ENCODE measurements at regions not wholly inside any gene's neighbourhood (a gene's known extent, or its start where the extent isn't known, plus 50 kb on each side); places are given as distances from the start of the nearest gene placed in this dataset.

DNA sequence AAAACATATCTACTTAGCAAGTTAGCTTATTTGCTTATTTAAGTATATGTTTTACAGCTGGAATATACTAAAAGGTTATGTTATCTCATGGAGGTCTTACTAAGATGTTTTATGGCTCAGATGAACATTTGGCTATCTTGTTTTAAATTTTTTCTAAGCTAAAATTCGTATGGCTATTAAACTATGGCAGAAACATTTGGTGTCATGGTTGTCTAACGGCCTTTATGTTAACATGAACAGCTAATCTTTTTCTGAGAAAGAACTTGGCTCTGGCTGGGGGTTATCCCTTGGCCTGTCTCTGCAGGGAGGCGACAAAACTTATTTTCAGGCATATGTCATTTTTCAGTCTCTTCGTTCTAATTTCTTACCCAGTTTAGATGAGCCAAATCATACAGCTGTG, 101.5 kb upstream of the MTPN start:
- Histone ChIP-seq H3K9ac (no peak overlapping the region), H3K27ac (no peak overlapping the region)

GRCh38 chr7:136076954-136077353, 99.8 kb upstream of the MTPN start:
- H3K4me3 ChIP-seq, result no peak overlapping the region
- no peak for TF ChIP-seq Cebpa-rat (IDR thresholded peaks at IDR 0.05)
- no peaks in the 10 kb centered on the region for H3K27me3 ChIP-seq
- H3K36me3 ChIP-seq, result no peaks in the 10 kb centered on the region
- H3K27ac ChIP-seq, result no peak overlapping the region
- no peak overlapping the region for H3K9ac ChIP-seq
- H4K20me1 ChIP-seq, result no peaks in the 10 kb centered on the region
- H3K9me3 ChIP-seq (replicated peaks in 1 of 11), result no peaks in the 10 kb centered on the region
- H3K4me1 ChIP-seq, result no peaks in the 10 kb centered on the region
- H3K4me2 ChIP-seq, result no peak overlapping the region

More for the DNA sequence above, 101.5 kb upstream of the MTPN start:
- Histone ChIP-seq H3K4me2 (no peak overlapping the region), H3K4me1 (no peaks in the 10 kb centered on the region), H3K9me3 (replicated peaks in 1 of 11) (no peaks in the 10 kb centered on the region), H3K4me3 (no peak overlapping the region), H3K27me3 (no peaks in the 10 kb centered on the region), H4K20me1 (no peaks in the 10 kb centered on the region), H3K36me3 (no peaks in the 10 kb centered on the region)
- TF ChIP-seq Cebpa-rat (IDR thresholded peaks at IDR 0.05), result no peak

- Histone ChIP-seq H3K4me3 (no peak overlapping the region), H3K36me3 (no peaks in the 10 kb centered on the region), H3K9me3 (replicated peaks in 1 of 11) (no peaks in the 10 kb centered on the region), H3K4me2 (no peak overlapping the region), H3K27me3 (no peaks in the 10 kb centered on the region), H3K27ac (no peak overlapping the region), H3K4me1 (no peaks in the 10 kb centered on the region), H4K20me1 (no peaks in the 10 kb centered on the region), H3K9ac (no peak overlapping the region)
- TF ChIP-seq Cebpa-rat (IDR thresholded peaks at IDR 0.05), result no peak
These were observed 97.7 kb upstream of the MTPN start for GRCh38 chr7:136074843-136075242.

GRCh38 chr7:136072447-136072846, 95.3 kb upstream of the MTPN start:
- H3K9me3 ChIP-seq (replicated peaks in 1 of 11), result no peaks in the 10 kb centered on the region
- H3K4me1 ChIP-seq, result no peaks in the 10 kb centered on the region
- H3K27me3 ChIP-seq, result no peaks in the 10 kb centered on the region
- no peak for TF ChIP-seq Cebpa-rat (IDR thresholded peaks at IDR 0.05)
- no peak overlapping the region for H3K4me3 ChIP-seq
- no peak overlapping the region for H3K9ac ChIP-seq
- H3K27ac ChIP-seq, result no peak overlapping the region
- no peaks in the 10 kb centered on the region for H4K20me1 ChIP-seq
- no peak overlapping the region for H3K4me2 ChIP-seq
- no peaks in the 10 kb centered on the region for H3K36me3 ChIP-seq

GRCh38 chr7:136070736-136071505, 93.8 kb upstream of the MTPN start:
- no peaks in the 10 kb centered on the region for H3K36me3 ChIP-seq
- no peak overlapping the region for H3K9ac ChIP-seq
- H3K4me3 ChIP-seq, result no peak overlapping the region
- no peaks in the 10 kb centered on the region for H4K20me1 ChIP-seq
- no peaks in the 10 kb centered on the region for H3K9me3 ChIP-seq (replicated peaks in 1 of 11)
- H3K4me2 ChIP-seq, result no peak overlapping the region
- TF ChIP-seq Cebpa-rat (IDR thresholded peaks at IDR 0.05), result no peak
- no peaks in the 10 kb centered on the region for H3K27me3 ChIP-seq
- H3K4me1 ChIP-seq, result no peaks in the 10 kb centered on the region
- H3K27ac ChIP-seq, result no peak overlapping the region

GRCh38 chr7:136069840-136070529, 92.8 kb upstream of the MTPN start:
- H3K4me1 ChIP-seq, result no peaks in the 10 kb centered on the region
- TF ChIP-seq Cebpa-rat (IDR thresholded peaks at IDR 0.05), result no peak
- no peak overlapping the region for H3K27ac ChIP-seq
- no peaks in the 10 kb centered on the region for H3K27me3 ChIP-seq
- H3K4me3 ChIP-seq, result no peak overlapping the region
- no peak overlapping the region for H3K9ac ChIP-seq
- H3K9me3 ChIP-seq (replicated peaks in 1 of 11), result no peaks in the 10 kb centered on the region
- no peaks in the 10 kb centered on the region for H4K20me1 ChIP-seq
- no peaks in the 10 kb centered on the region for H3K36me3 ChIP-seq
- no peak overlapping the region for H3K4me2 ChIP-seq

DNA sequence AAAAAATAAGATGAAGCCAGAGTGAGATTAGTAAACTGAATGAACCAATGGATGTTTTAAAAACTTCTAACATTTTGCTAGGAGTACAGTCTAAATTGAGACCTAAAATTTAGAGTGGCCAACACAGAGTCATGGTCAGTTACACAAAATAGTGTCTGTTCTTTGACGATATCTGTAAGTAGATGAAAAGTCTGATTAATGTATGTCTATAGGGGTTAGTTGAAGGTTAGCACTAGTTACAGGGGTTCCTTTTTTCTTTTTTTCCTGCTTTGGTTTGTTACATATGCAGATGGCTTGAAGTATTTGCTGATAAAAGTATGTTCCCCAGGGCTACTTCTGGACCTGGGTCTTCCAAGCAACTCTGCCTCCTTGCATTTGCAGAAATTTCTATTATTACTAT, 90.1 kb upstream of the MTPN start:
- Histone ChIP-seq H3K27ac (no peak overlapping the region), H3K4me2 (no peak overlapping the region), H3K27me3 (no peaks in the 10 kb centered on the region), H3K4me3 (no peak overlapping the region), H4K20me1 (no peaks in the 10 kb centered on the region), H3K9ac (no peak overlapping the region), H3K9me3 (replicated peaks in 1 of 11) (no peaks in the 10 kb centered on the region), H3K36me3 (no peaks in the 10 kb centered on the region), H3K4me1 (no peaks in the 10 kb centered on the region)
- no peak for TF ChIP-seq Cebpa-rat (IDR thresholded peaks at IDR 0.05)

GRCh38 chr7:136066304-136067143, 89.4 kb upstream of the MTPN start:
- H3K27me3 ChIP-seq, result no peaks in the 10 kb centered on the region

DNA sequence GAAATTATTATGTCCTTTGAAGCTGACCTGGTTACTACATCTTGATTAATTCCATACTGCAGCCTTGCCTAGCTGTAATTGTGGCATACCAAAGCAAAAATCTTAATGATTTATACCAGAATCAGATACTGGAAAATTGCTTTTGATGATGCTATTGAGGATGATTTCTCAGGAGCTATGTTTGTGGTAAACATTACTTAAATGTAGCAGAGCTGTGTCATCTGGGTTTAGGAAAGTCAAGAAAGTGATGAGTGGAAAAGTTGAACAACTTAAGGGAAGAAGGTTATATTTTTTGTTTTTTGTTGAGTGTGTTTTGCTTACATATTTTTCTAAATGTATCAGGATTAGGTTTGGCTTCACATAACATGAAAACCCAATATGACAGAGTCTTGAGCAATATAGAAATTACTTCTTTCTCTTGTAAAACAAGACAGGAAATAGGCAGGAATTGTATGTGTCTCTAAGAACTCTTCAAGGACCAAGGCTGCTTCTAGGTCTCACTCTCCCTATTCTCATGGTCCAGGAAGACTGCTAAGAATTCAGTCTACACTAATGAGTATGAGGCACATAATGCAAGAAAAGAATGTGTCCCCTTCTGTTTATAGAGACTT, 87.6 kb upstream of the MTPN start:
- no peak for TF ChIP-seq Cebpa-rat (IDR thresholded peaks at IDR 0.05)
- Histone ChIP-seq H3K4me1 (no peaks in the 10 kb centered on the region), H3K9ac (no peak overlapping the region), H3K4me3 (no peak overlapping the region), H3K9me3 (replicated peaks in 1 of 11) (no peaks in the 10 kb centered on the region), H3K36me3 (no peaks in the 10 kb centered on the region), H3K27ac (no peak overlapping the region), H3K27me3 (no peaks in the 10 kb centered on the region), H4K20me1 (no peaks in the 10 kb centered on the region), H3K4me2 (no peak overlapping the region)

More at GRCh38 chr7:136066304-136067143, 89.4 kb upstream of the MTPN start:
- Histone ChIP-seq H3K4me1 (no peaks in the 10 kb centered on the region), H4K20me1 (no peaks in the 10 kb centered on the region), H3K4me3 (no peak overlapping the region), H3K27ac (no peak overlapping the region), H3K9me3 (replicated peaks in 1 of 11) (no peaks in the 10 kb centered on the region), H3K36me3 (no peaks in the 10 kb centered on the region), H3K4me2 (no peak overlapping the region), H3K9ac (no peak overlapping the region)
- no peak for TF ChIP-seq Cebpa-rat (IDR thresholded peaks at IDR 0.05)
